KBM-7 (cell line): ENCODE measurements at regions not wholly inside any gene's neighbourhood (a gene's known extent, or its start where the extent isn't known, plus 50 kb on each side); places are given as distances from the start of the nearest gene placed in this dataset.

Experiments used
- DNase-seq: peaks from one replicate; pipeline ENCODE4 v3.0.0-alpha.2; 2015
- in situ Hi-C: fragments of 300-500 bp; cut with MboI; formaldehyde crosslinking; loops from 2 replicates; pipeline ENCODE4 v1.14.3; 2020; ENCODE audit warnings: low sequenced_read_pairs, low pct_unique_long_range_greater_than_20kb, mixed read lengths

- in situ Hi-C loops, result no loop called here
- DNase-seq, result no peak
Measured at GRCh38 chr21:16310176-16310575, 580.4 kb downstream of the USP25 start.

DNA sequence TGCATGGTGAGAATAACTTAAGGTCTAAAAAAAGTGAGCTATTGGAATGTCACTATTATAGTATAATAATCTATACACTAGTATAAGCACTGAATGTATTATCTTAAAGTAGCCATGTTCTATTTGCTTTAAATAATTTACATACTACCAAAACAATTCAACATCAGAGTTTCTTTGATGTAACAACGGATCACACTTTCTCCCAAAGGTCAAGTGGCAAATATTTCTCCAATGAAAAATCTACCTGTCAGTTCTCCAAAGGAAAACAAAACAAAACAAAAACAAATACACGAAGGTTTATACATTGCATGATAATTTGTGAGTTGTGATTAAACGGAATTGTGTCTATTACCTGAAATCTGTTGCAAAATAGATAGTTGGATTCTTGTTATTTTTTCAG lies 581.4 kb downstream of the USP25 start:
- no peak for DNase-seq
- in situ Hi-C loops, result no loop called here

GRCh38 chr21:16312321-16312720 lies 582.5 kb downstream of the USP25 start:
- no peak for DNase-seq
- in situ Hi-C loops, result no loop called here

- DNase-seq, result no peak
- in situ Hi-C loops, result no loop called here
Measured at GRCh38 chr21:16315223-16315622, 585.4 kb downstream of the USP25 start.

DNA sequence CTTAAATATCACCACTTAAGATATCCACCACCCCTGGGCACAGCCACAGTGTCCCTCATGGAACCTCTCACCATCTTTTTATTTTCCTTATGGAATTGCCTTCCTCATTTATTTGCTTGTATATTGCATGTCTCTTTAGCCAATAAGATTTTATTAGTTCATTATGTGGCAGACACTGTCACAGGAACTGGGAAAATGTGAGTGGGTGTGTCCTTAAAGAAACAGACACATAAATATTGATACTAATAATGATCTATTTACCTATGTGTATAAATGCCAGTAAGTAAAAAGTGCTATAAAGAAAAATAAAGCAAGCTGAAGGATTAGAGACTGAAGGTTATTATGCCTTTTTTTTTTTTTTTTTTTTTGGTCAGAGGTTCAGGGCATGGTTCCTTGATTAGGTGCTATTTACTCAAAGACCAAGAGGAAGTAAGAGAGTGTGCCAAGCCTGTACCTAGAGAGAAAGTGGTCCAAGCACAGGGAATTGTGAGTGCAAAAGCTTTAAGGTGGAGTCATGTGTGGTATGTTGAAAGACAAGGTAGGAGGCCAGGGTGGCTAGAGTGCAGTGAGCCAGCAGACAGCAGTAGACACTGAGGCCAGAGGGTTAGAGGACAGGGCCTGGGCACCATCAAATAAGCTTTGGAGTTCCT lies 589.0 kb downstream of the USP25 start:
- in situ Hi-C loops, result no loop called here

DNA sequence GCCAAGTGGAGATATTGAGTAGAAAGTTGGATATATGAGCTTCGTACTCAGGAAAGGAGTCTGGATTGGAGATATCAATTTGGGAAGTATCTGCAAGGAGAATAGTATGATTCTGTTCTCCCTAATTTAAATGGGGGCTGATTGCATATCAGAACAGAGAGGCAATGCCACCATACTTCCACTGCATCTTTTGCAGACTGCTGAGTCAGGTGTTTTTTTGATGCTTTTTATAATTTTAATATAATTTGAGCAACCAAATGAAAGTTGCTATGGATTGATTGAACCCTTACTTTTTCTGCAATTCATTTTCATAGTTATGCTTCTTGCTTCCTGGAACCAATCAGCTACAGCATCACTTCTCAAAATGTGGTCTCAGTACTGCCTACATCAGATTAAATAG lies 590.3 kb downstream of the USP25 start:
- DNase-seq, result no peak
- in situ Hi-C loops, result no loop called here

More for the DNA sequence above, 589.0 kb downstream of the USP25 start:
- no peak for DNase-seq

- in situ Hi-C loops, result no loop called here
- DNase-seq, result no peak
Measured at GRCh38 chr21:16322454-16322853, 592.7 kb downstream of the USP25 start.

DNA sequence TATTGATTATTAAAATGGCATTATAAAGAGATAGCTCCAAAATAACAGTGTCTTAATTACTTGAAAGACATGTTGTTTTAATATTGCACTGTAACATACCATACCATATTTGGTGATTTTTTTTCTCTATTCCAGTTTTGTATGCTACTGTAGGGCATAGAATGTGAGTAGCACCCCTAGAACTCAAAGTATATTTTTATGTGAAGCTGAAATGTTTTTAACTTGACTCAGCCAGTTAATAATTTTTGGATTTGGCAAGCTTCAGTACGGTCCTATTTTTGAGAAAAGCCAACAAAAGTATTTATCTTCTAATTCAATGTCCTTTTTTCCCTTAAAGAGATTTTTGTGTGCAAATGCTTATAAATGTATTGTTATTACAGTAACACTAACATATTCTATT lies 593.8 kb downstream of the USP25 start:
- in situ Hi-C loops, result no loop called here
- DNase-seq, result no peak

- in situ Hi-C loops, result no loop called here
- no peak for DNase-seq
Measured at GRCh38 chr21:16324630-16325029, 594.8 kb downstream of the USP25 start.

DNA sequence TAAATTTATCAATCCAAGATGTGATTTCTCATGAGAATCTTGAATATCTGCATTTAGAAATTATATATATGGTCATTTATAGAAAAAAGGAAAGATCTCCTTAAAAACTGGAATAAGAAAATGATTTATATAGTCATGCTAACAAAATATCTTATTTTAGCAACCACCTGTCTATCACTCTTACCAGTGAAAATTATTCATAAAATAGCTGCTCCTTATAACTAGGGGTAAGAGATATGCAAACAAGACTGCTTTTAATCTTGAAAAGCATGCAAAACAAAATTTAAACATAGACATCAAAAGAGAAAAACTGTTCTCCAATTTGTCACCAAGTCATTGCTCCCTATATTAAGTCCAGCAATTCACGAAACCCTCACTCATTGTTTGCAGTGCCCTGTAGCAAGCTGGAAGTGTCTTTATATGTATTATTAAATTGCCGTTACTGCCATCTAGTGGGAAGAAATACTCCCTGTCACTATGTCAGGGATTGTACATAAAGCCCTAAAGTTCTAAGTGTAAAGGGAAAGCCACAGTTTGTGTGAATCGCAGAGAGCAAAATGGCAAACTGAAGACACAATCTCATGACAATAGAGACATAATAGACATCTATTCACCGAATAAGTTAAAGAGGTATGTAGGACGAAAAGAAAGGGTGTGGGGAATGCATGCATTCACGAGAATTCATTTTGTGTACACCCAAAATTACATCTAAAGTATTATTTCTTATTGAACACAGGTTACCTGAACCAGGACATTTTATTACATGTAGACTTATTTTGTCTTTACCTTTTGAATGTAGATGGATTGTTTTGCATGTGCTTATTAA lies 600.5 kb downstream of the USP25 start:
- peak; percentile 79 for DNase-seq
- in situ Hi-C loops, result no loop called here

DNA sequence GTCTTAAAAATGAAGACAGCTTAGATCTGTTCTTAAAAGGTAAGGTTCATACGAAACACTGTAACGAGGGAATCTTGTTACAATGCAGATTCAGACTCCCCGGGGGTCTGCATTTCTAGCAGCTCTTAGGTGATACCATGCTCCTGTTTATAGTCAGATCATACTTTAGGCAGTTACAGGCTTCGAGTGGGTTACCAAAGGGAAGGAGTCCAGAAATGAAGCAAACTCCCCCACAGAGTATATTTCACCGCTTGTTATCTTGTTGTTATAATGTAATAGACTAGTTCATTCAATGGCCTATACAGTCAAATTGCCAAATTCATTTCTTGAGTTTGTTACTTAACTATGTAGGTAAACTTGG lies 601.1 kb downstream of the USP25 start:
- in situ Hi-C loops, result no loop called here
- no peak for DNase-seq

DNA sequence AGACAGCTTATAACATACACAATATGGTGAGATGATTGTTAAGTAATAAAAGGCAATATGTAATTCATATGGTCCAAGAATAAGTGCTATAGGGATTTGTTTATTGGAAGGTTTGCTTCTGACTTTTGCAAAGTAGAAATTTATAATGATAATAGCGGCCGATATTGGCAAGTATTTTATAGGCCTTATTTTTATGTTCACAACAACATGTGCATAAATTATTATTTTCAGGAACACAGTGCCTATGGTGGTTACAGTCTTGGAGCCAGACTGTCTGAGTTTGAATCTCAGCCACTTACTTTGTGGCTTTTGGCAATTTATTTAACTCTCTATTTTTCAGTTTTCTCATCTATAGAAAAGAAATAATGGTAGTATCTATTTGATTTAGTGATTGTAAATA lies 607.5 kb downstream of the USP25 start:
- no peak for DNase-seq
- in situ Hi-C loops, result no loop called here

DNA sequence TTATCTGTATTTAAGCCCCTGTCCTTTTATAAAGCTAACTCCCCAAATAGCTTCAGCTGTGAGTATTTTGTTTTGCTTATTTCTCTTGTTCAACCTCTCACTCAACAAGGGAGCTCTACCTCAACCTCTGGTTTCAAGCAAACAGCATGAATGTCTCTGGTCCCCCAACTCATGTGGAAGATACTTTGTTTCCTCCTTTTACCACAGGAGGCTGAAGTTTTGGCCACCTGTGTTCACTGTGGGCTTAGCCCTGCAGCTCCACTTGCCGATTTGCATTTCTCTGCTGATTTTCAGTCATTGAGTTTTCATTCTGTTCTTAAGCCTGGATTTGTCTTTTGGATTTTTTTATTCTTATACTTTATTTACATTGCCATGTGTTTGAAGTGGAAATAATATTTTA lies 613.1 kb downstream of the USP25 start:
- no peak for DNase-seq
- in situ Hi-C loops, result no loop called here

GRCh38 chr21:16343776-16344175 lies 614.0 kb downstream of the USP25 start:
- in situ Hi-C loops, result no loop called here
- DNase-seq, result no peak

DNA sequence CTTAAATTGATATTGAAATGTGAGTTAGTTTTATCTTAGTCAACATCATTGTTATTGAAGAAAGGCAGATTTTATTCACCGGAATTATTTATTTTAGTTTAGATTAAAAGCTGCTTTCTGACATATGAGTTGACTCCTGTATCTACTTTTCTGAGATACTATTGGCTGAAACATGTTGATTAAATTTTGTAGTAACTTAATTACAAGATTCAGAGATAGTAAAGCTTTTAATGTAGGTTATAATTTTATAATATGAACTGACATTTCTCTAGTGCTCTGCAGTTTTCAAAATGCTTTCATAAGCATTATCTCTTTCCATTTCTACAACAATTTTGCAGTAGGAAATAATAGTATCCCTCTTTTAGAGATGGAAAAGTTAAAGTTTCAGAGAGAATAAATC lies 616.0 kb downstream of the USP25 start:
- in situ Hi-C loops, result no loop called here
- no peak for DNase-seq

DNA sequence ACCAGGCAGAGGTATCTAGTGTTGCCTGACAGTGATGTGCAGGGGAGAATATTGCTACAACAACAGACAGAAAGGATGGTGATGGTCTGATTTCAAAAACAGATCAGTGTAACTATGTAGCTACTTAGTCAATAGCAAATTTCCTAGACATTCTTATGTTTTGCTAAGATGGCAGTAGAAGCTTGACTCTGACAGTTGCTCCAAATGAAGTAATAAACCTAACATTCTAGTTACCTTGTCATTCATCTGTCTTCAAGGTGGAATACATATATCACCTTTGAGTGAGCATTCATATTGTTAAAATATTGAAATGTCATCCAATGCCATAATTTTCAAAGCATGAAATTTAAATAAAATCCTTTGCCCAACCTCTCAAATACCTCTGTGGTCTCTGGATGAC lies 617.4 kb downstream of the USP25 start:
- in situ Hi-C loops, result no loop called here
- DNase-seq, result no peak

- peak; percentile 24 for DNase-seq
- in situ Hi-C loops, result no loop called here
Measured at GRCh38 chr21:16353764-16354163, 624.0 kb downstream of the USP25 start.

DNA sequence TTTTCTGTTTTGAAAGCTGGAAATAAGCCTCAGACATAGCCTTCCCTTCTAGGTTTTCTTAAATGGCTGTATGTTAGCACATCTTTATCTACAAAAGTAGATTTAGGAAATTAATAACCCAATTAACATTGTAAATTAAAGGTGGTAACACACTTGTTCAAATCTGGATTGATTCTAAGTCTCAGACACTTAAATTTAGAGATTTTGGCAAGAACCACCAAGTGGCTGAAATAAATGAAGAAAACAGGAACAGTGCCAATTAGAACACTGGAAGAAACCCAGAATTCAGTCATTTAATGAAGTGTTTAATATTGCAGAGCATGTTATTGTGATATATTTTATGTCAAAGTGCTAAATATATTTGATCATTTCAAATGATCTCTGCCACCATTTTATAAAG lies 628.2 kb downstream of the USP25 start:
- no peak for DNase-seq
- in situ Hi-C loops, result no loop called here

- in situ Hi-C loops, result no loop called here
- peak; percentile 45 for DNase-seq
Measured at GRCh38 chr21:16358784-16359183, 629.0 kb downstream of the USP25 start.

DNA sequence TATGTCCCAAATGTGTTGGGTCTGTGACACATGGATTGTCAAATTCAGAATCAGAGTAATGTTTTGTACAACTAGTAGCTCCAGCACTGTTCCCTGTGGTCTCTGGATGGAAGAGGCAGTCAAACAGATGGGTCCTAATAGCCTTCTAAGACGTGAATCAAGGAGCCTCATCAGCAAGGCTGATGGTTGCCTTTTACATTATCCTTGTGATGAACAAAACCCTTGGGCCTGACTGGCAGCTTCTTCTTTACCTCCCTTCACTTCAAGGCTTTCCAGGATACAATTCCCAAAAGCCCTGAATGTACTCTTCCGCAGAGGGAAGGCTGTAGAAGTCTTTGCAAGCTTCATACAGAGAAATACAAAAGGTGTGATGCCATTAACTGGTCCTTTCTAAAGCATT lies 633.3 kb downstream of the USP25 start:
- no peak for DNase-seq
- in situ Hi-C loops, result no loop called here

DNA sequence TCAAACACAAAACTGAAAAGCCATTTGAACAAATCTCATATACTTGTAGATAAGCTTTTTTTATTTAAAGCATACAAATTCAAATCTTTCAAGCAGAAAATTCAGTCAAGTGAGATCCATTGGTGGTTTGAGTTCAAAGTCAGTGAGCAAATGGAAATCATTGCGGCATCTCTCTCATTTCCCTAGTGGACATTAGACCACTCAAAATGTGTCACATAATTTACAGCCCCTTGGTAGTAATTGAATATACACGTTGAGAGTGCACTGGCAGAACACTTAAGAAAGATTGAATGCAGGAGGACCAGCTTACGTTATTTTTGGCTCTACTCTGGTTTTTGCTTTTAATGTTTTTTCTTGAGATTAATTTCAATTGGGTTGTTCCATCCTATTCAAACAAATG lies 633.7 kb downstream of the USP25 start:
- DNase-seq, result no peak
- in situ Hi-C loops, result no loop called here
